OCI-LY7 (cell line): ENCODE measurements at regions not wholly inside any gene's neighbourhood (a gene's known extent, or its start where the extent isn't known, plus 50 kb on each side); places are given as distances from the start of the nearest gene placed in this dataset.

ENCODE experiments used
- CTCF ChIP-seq: fragments of 200-600 bp; sonication (generic); conservative IDR thresholded peaks from 2 replicates; pipeline ENCODE4 v1.5.1; 2014; ENCODE audit warnings: mild to moderate bottlenecking, antibody characterized with exemption, low read length, moderate library complexity, mixed read lengths
- EZH2phosphoT487 ChIP-seq: fragments of 200-600 bp; sonication (generic); IDR thresholded peaks from 2 replicates; pipeline ENCODE4 v1.6.1; 2018; ENCODE audit warnings: low read depth, borderline replicate concordance, mild to moderate bottlenecking, mixed run types, antibody characterized with exemption, low read length, moderate library complexity, mixed read lengths

- no peak for TF ChIP-seq CTCF
- TF ChIP-seq EZH2phosphoT487: no peak
These were observed 429.4 kb upstream of the AKR1E2 start for GRCh38 chr10:4396401-4397283.
